GM18508 (cell line): ENCODE measurements at regions not wholly inside any gene's neighbourhood (a gene's known extent, or its start where the extent isn't known, plus 50 kb on each side); places are given as distances from the start of the nearest gene placed in this dataset.
"Not testable (repeated sequence)": the region's sequence is repeated elsewhere in the genome, so short reads cannot be mapped to it uniquely, and the experiment has no call there.

Experiments used
- ATAC-seq: cut with Tn5 transposase; IDR thresholded peaks from one replicate; pipeline ENCODE4 v1.9.1; 2021; ENCODE audit warnings: moderate number of reproducible peaks; ENCODE audit not compliant: insufficient read depth, unreplicated experiment

DNA sequence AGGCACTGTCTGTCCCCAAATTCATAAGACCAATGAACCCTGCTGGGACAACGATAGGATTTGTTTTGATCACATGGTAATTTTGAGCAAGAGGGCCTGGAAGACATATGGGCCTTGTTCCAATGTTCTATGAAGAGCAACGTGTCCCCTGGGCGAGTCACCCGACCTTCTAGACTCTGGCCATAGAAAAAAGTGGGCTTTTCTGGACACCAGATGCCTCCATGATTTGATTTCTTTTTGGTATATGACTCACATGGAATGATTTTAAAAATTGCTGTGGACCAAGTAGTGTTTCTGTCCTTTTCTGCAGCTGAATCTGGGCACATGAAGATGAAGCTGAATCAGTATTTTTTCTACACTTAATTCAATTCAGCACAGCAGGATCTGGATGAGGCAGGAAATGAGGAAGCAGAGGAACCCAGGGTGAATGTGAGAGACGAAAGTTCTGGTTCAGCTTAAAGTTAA is 104.9 kb downstream of the CDC42EP3 start:
- no peak for ATAC-seq

DNA sequence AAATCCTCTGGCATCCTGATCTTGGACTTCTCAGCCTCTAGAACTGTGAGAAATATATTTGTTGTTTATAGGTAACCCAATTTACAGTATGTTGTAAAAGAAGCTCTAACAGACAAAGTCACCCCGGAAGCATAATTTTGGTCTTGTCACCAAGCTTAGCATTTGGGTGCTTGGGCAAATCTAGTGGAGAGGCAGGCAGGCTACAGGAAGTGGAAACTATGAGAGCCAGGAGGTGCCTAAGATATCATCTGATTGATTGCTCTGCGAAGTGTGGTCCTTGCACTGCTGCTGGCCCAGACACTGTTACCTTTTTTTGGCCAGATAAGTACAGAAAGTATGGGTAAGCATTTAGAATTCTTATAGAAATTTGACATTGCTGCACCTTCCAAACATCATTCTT is 102.9 kb downstream of the CDC42EP3 start:
- ATAC-seq, result no peak

DNA sequence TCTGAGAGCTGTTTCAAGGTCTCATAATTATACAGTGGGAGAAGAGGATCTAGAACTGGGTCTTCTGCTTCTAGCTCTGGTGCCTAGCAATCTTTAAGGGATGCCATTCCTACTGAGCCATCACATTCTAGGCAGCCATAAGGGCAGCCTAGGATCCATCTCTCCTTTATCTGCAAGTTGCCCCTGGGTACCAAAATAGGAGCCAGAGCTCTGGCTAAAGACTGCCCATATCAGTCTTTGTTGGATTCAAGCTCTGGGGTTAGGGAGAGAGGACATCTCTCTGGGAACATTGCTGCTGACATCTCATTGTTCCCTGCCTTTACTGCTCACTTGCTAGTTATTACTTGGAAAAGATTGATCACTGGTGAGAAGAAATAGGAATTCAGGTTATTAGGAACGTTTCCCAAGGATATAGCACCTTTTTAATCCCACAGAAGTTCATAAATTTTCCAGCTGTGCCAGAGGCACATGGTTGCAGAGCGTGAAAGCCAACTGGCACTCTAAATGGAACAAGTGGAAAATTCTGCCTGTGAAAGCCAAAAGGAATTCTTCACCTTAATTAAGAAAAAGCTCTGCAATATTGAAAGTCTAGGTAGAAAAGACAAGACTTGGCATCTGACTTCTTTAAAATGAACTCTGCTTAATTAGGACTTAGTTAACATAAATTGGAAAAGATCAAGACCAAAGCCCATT is 102.2 kb downstream of the CDC42EP3 start:
- ATAC-seq, result no peak

DNA sequence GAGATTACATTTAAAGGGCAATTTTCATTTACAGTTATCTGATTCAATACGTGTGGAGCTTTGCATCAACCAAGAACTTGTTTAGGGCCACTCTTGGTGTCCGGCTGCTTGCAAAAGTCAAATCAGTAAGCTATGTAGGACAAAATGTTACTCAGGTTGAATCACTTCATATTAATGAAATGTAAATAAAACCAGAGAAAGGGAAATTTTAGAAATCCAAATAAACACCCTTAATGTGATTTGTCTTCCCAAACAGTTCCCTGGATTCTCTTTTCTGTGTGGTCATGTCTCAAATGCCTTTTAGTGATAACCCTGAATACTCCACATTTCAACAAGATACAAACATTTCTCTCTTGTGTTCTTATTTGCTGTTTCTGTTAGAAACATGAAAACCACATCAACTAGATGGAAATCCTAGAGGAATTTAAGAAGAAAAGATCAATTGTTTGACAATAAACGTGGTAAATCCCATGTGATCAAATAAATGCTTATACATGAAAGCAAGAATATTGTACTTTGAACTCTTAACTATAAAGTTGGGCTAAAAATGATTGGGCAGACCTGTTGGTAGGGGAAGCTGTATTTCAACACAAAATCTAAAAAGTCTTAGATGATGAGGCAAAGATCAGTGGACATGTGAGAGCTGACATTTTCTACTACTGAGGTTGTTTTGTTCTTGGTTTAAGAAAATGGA is 101.3 kb downstream of the CDC42EP3 start:
- ATAC-seq, result no peak

GRCh38 chr2:37570773-37571586 is 100.5 kb downstream of the CDC42EP3 start:
- peak; percentile 72 for ATAC-seq

GRCh38 chr2:37571587-37572136 is 99.8 kb downstream of the CDC42EP3 start:
- ATAC-seq, result no peak

- no peak for ATAC-seq
Observed at GRCh38 chr2:37573451-37574388, 97.7 kb downstream of the CDC42EP3 start.

GRCh38 chr2:37575780-37576179 is 95.7 kb downstream of the CDC42EP3 start:
- ATAC-seq, result no peak

DNA sequence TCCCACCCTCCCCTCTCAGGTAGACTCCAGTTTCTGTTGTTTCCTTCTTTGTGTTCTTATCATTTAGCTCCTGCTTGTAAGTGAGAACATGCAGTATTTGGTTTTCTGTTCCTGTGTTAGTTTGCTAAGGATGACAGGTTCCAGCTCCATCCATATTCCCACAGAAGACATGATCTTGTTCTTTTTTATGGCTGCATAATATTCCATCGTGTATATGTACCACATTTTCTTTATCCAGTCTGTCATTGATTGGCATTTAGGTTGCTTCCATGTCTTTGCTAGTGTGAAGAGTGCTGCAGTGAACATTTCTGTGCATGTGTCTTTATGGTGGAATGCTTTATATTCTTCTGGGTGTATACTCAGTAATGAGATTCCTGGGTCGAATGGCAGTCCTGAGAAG is 95.2 kb downstream of the CDC42EP3 start:
- not testable (repeated sequence) for ATAC-seq

DNA sequence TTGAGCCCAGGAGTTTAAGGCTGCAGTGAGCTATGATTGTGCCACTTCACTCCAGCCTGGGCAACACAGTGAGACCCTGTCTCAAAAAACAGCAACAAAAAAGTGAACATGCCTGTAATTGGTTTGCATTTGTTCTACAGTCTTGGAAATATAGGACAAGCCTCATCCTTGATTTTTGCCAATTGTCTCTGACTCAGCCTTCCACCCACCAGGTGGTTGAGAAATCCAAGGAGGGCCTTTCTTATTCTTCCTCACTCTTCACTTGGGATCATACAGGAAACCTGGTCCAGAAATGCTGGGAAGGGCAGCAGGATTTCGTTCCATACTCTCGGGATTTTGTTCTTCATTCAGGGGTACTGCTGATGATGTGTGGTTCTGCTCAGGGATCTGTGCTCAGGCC is 94.6 kb downstream of the CDC42EP3 start:
- no peak for ATAC-seq

GRCh38 chr2:37579192-37579713 is 92.2 kb downstream of the CDC42EP3 start:
- ATAC-seq, result no peak

- not testable (repeated sequence) for ATAC-seq
Observed at GRCh38 chr2:37579949-37580348, 91.5 kb downstream of the CDC42EP3 start.

- no peak for ATAC-seq
Observed at GRCh38 chr2:37581433-37581832, 90.0 kb downstream of the CDC42EP3 start.

- no peak for ATAC-seq
Observed at GRCh38 chr2:37582481-37583220, 88.8 kb downstream of the CDC42EP3 start.

DNA sequence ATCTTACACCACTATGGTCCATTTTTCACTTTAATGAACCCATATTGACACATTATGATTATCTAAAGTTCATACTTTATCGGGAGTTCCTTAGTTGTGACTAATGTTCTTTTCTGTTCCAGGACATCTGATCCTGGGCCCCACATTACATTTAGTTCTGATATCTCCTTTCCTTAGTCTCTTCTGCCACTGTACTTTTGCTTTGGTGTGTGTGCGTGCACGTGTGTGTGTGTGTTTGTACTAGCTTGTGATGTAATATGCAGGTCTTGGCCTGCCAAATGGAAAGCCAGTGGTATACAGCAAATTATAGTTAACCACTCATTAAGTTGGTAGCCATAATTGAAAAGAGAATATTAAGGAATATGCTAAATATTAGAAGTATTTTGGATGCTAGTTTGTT is 88.0 kb downstream of the CDC42EP3 start:
- ATAC-seq, result no peak

GRCh38 chr2:37583867-37584266 is 87.6 kb downstream of the CDC42EP3 start:
- ATAC-seq, result no peak

- no peak for ATAC-seq
Observed at GRCh38 chr2:37585295-37585908, 86.0 kb downstream of the CDC42EP3 start.

GRCh38 chr2:37585982-37586621 is 85.3 kb downstream of the CDC42EP3 start:
- no peak for ATAC-seq
